Activated CD4-positive, alpha-beta T cell treated with anti-CD3 and anti-CD28 coated beads, Interleukin-2, amount 50 U/mL, for 1 hour (primary cell): ENCODE measurements at regions not wholly inside any gene's neighbourhood (a gene's known extent, or its start where the extent isn't known, plus 50 kb on each side); places are given as distances from the start of the nearest gene placed in this dataset.
"Not testable (repeated sequence)": the region's sequence is repeated elsewhere in the genome, so short reads cannot be mapped to it uniquely, and the experiment has no call there.

Experiments used
- DNase-seq: peaks from one replicate; pipeline ENCODE4 v3.0.0-alpha.2; 2020

GRCh38 chr3:75129101-75129500 lies 514.6 kb upstream of the CNTN3 start:
- no peak for DNase-seq

- no peak for DNase-seq
Measured at GRCh38 chr3:75136100-75136897, 521.8 kb upstream of the CNTN3 start.

DNA sequence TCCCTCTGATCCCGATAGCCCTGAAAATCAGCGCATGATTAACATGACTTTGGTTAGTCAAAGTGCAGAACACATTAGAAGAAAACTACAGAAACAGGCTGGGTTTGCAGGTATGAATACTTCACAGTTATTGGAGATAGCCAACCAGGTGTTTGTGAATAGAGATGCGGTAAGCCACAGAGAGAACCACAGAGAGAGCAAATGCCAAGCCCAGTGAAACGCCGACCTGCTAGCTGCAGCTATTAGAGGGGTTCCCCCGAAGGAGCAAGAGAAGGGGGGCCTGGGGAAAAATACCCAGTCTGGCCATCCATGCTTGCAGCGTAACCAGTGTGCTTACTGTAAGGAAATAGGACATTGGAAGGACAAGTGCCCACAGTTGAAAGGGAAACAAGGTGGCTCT lies 523.9 kb upstream of the CNTN3 start:
- DNase-seq: no peak

GRCh38 chr3:75140904-75141615 lies 523.1 kb upstream of the FRG2C start:
- no peak for DNase-seq

DNA sequence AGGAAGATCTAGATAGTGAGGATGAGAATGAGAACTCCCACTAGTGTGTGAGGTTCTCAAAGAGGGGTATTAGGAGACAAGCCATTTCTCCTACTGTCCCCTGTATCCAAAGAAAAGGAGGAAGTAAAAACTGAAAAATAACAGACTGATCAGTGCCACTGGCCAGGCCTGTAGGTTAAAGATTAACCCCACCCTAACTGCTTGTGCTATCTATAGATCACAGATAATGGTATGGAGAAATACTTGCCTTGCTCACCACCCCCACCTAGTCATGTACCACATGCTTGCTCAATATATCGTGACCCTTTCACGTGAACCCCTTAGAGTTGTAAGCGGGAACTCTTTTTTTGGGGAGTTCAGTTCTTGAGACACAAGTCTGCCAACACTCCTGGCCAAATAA lies 519.7 kb upstream of the FRG2C start:
- DNase-seq: no peak

- no peak for DNase-seq
Measured at GRCh38 chr3:75171630-75172230, 492.4 kb upstream of the FRG2C start.

- no peak for DNase-seq
Measured at GRCh38 chr3:75176937-75177336, 487.2 kb upstream of the FRG2C start.

- no peak for DNase-seq
Measured at GRCh38 chr3:75180235-75180944, 483.7 kb upstream of the FRG2C start.

DNA sequence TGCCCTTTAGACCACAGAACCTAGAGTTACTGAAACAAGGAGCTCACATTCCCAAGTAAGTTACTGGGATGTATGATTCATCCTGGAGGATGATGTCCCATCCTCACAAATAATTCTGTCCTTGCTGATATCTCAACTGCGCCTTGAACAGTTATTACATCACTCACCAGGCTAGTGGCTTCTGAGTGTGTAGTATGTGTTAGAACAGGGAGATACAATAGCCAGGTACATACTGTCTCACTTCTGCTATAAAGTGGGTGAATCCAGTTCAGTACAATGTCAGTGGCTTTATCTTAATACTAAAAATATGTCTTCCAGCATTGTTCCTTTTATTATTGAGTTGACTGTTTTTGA lies 483.2 kb upstream of the FRG2C start:
- DNase-seq: no peak

GRCh38 chr3:75188962-75189361 lies 475.2 kb upstream of the FRG2C start:
- no peak for DNase-seq

DNA sequence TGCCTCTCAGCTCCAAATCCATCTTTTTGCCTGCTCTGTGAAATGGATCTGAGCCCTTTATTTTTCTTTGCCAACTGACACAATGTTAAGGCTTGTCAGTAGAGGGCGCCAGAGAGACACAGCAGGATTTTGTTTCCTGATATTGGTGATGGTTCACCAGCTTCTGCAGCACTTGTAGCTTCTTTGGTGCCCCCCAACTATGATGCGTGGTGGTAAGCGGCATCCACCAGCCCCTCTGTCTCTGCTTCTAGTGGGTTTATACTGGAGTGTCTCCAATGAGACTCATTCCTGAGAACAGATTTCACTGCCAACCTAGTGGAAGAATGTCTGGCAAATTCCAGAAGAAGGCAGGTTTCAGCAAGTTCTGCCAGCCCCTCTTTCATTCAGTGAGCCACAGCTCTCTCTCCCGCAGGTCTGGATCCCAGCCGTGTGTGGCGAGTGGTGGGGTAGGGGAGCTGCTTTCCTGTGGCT lies 471.9 kb upstream of the FRG2C start:
- DNase-seq: peak; percentile 43

GRCh38 chr3:75193797-75194196 lies 470.3 kb upstream of the FRG2C start:
- no peak for DNase-seq

GRCh38 chr3:75214332-75214731 lies 449.8 kb upstream of the FRG2C start:
- not testable (repeated sequence) for DNase-seq

DNA sequence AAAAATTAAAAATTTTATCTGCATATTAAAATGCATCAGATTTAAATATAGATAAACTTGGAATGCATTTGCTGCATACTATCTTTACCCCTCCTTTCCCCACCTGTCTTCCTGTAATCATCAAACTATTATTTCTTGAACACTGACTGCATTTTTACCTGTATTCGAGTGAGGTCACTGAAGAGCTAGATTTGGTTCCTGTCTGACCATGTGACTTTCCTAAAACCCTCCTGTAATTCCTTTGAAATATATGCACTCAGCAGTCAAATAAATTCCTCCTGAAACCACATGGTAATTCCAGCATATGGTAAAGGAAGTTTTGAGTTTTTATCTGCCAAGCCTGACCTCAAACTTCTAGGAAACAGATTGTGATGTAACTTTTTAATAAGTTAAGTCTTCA lies 445.6 kb upstream of the FRG2C start:
- DNase-seq: no peak

GRCh38 chr3:75220932-75221331 lies 443.2 kb upstream of the FRG2C start:
- DNase-seq: no peak

DNA sequence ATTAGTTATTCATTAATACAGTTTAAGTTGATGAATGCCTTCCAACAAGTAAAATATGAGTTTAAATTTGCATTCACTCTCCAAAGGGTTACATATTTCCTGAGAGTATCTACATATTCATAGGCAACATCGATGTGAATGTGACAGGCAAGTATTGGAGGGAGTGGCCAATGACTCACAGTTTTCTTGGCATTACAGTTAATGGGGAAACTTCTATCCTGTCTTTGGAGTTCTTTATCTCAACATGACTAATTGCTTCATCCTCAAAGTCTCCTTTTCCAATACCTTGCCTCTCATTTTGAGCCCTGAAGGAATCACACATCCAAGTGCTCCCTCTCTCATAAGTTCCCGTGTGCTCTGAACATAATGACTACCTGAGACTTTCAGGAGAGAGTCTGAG lies 439.7 kb upstream of the FRG2C start:
- DNase-seq: no peak

DNA sequence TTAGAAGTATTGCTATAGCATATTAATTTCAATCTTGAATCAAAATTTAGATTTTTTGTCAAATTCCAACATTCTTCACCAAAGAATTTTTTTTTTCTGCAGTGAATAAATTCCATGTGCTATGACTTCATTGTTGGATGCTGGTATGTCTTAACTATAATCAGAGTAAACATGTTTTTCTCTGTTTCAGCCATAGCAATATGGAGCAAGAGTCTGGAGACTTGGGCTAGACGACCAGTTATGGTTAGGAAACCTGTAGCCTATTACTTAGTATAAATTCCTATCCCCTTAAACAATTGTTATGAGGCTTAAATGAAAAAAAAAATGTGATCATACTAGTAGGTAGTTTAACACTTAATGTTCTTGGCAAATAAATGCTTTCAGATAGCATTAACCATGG lies 431.9 kb upstream of the FRG2C start:
- no peak for DNase-seq

GRCh38 chr3:75235631-75236030 lies 428.5 kb upstream of the FRG2C start:
- no peak for DNase-seq

DNA sequence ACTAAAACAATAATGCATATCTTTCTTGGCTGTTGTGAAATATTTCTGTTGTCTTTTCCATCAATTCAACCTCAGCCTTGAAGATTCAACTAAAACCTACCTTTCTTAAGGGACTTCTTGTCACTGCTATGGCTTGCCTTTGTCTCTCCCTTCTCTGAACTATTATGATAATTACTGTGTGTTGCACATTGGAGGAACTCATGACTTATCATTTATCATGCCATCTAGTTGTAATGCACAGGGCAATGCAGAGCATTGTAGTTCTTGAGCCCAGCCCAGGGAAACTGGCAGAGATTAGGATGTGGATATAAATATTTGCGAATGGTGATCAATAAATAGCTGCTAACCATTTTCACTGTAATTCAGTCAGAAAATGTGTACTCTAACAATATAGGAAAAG lies 427.1 kb upstream of the FRG2C start:
- no peak for DNase-seq

- DNase-seq: no peak
Measured at GRCh38 chr3:75237477-75237876, 426.7 kb upstream of the FRG2C start.

DNA sequence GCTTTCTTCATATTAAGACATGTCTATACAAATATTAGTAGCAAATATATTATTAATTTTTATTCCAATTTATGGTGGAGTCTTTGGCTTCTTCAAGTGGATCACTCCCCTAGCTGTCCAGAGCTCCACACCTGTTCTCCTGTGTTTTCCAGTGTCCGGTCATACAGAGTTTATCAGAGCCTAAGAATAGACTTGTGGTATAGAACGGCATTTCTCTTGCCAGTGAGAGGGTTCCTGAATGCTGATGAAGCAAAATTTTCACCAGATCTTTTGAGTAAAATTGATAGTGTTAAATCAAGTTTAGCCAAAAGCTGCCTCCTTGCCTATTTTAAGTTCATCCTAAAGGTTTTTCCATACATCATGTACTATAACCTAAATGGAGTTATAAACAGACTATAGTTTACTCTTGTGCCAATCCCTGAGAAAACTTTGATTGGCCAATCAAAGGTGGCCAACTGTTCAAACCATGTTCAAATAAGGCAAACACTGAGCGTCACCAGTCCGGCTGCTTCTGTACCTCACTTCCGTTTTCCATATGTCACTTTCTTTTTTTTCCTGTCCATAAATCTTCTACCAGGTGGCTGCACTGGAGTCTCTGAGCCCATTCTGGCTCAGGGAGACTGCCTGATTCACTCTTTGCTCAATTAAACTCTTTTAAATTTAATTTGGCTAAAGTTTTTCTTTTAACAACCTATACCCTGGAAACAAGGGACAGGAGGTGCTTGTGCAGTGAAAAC lies 422.7 kb upstream of the FRG2C start:
- not testable (repeated sequence) for DNase-seq

DNA sequence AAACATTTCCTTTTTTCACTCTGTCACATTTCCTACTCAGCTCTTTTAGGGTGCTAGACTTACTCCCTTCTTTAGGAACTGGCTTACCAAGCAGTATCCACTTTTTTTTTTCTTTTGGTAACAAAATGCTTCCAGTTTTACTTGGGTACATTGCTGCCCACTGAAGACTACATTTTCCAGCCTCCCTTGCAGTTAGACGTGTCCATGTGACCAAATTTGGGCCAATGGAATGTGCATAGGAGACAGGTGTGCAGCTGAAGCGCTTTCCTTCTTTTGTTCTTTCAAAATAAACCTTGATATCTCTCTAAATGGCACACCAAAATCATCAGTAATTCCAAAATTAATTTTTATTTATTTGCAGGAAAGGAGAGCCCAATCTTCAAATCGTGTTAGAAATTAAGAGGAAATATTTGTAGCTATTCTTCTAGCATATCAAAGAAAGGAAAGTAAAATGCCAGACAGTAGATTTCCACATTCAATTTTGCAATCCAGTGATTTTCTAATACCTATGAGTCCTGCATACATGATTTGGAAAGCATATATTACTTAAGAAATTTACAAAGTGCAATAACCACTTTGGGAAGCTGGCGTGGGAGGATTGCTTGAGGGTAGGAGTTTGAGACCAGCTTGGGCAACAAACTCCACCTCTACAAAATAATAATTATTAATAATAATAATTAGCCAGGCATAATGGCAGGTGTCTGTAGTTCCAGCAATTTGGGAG lies 422.0 kb upstream of the FRG2C start:
- no peak for DNase-seq
